Stimulated activated effector memory CD8-positive, alpha-beta T cell treated with anti-CD3 and anti-CD28 coated beads, Interleukin-12 subunit alpha, Interleukin-12 subunit beta, amount 100 ng/mL, for 72 hours (primary cell): ENCODE measurements at regions not wholly inside any gene's neighbourhood (a gene's known extent, or its start where the extent isn't known, plus 50 kb on each side); places are given as distances from the start of the nearest gene placed in this dataset.
A peak's percentile ranks its signal among the peaks of the same experiment; 100 is the strongest.

Experiments
- ATAC-seq: fragments of 150-1000 bp; cut with Tn5 transposase; 2 replicates; pipeline ENCODE4 v1.10.0; 2021
- DNase-seq, 2 donors: peaks; one replicate each; pipeline ENCODE4 v3.0.0; 2021 to 2022; ENCODE audit warnings: low spot score in 2 of 2
- H3K27ac Mint-ChIP-seq: one replicate; pipeline ENCODE4 v1.8.0; 2022; ENCODE audit warnings: mild to moderate bottlenecking, mixed read lengths
- H3K36me3 Mint-ChIP-seq: one replicate; pipeline ENCODE4 v1.8.0; 2022; ENCODE audit warnings: mild to moderate bottlenecking, mixed read lengths
- H3K4me1 Mint-ChIP-seq: one replicate; pipeline ENCODE4 v1.8.0; 2022; ENCODE audit warnings: mixed read lengths
- H3K4me3 Mint-ChIP-seq: one replicate; pipeline ENCODE4 v1.8.0; 2022; ENCODE audit warnings: mild to moderate bottlenecking, mixed read lengths
- H3K9me3 Mint-ChIP-seq: one replicate; pipeline ENCODE4 v1.8.0; 2022; ENCODE audit warnings: mixed read lengths

DNA sequence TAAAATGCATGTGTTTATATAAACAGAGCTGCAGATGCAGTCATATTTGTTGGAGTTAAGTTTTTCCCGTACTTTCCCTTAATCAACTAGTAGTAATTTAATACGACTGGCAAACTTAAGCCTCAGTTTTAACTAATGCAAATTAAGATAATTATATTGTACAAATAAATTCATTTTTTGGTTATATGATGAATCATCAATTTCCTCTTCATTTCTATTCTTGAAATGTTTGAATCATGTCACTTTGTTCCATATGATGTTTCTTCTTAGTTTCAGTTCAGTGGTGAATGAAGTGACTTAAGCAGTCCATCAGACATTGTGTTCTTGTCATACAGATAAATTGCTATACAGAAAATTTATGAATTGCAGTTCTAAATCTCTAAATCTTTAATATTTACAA is 1361.2 kb upstream of the EPHA6 start:
- Mint-ChIP-seq H3K9me3 (peaks cover 11% of the 10 kb centered on the region), H3K36me3 (no peaks in the 10 kb centered on the region)
- no peak for DNase-seq

DNA sequence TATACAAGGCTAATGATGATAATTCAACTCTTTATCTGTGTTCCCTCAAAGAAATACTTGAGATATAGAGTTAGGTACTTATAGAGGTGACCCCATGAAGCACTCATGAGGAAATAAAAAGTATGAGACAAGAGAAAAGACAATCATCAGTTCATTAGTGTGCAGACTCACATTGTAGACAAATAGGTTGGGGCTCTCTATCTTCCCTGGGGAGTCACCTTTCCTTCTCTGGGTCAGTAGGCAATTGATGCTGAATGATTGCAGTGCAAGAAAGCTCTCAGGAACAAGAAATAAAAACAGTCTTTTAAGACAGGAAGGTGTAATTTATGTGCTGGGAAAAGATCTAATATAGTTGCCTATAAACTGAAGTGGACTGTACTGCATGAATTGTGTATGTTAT is 1357.6 kb upstream of the EPHA6 start:
- Mint-ChIP-seq H3K27ac (no peak overlapping the region), H3K9me3 (peaks cover 15% of the 10 kb centered on the region), H3K4me1 (no peaks in the 10 kb centered on the region), H3K36me3 (no peaks in the 10 kb centered on the region), H3K4me3 (no peak overlapping the region)
- ATAC-seq, result no peak
- DNase-seq, result no peak

More for the DNA sequence above, 1361.2 kb upstream of the EPHA6 start:
- no peak overlapping the region for H3K4me3 Mint-ChIP-seq
- H3K27ac Mint-ChIP-seq, result no peak overlapping the region
- no peak for ATAC-seq
- no peaks in the 10 kb centered on the region for H3K4me1 Mint-ChIP-seq

DNA sequence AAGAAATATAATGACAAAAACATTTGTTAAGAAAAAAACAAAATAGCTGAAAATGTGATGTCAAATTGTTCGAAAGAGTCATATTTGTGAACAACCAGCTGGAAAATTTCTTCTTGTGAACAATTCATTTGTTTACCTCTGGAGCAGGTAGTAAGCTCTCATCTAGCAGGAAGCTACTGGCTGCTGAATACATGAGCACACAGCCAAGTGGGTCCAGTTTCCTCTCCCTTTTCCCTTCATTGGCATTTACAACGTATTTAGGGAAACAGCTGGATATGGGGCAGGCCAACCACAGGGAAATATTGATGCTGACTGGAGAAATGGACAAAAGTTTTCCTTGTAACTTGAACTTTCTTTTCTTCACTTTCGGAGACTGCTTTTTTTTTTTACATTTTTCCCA is 1354.7 kb upstream of the EPHA6 start:
- DNase-seq, result no peak
- ATAC-seq, result no peak
- Mint-ChIP-seq H3K27ac (no peak overlapping the region), H3K36me3 (no peaks in the 10 kb centered on the region), H3K9me3 (peaks cover 14% of the 10 kb centered on the region), H3K4me3 (no peak overlapping the region), H3K4me1 (no peaks in the 10 kb centered on the region)

DNA sequence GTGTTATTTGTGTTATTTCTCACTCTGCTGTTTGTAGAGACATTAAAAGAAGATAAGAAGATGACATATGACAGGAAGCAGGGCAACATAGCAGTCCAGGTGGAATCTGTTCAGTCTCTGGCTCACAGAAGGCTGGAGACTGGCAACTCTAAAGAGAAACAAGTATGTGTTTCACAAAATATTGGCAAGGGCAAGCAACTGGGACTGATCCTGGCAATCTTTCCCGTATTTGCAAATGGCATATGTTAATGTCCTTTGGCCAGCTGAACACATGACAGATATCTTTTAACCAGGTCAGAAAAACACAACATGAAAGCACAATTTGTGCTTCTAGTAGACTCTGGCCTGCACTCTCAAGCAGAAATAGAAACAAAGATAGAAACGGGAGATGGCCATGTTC is 1354.1 kb upstream of the EPHA6 start:
- DNase-seq, result no peak
- Mint-ChIP-seq H3K27ac (no peak overlapping the region), H3K4me1 (no peaks in the 10 kb centered on the region), H3K4me3 (no peak overlapping the region), H3K9me3 (peaks cover 15% of the 10 kb centered on the region), H3K36me3 (no peaks in the 10 kb centered on the region)
- ATAC-seq, result no peak

DNA sequence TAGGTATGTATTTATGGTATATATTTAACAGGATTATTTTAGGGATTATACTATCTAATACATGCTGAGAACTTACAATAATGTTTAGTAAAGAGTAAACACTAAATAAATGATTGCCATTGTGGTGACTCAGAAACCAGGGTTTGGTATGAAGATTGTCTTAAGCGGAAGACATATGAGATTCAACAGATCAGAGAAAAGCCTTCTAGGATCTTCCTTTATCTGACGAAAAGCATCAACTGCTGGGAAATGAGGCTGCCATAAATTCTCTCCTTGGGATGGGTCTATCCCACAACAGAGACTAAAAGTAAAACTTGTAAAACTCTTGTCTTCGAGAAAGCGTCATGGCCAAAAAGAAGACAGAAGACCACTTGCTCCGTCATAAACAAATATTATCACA is 1352.2 kb upstream of the EPHA6 start:
- Mint-ChIP-seq H3K36me3 (no peaks in the 10 kb centered on the region), H3K27ac (no peak overlapping the region), H3K4me1 (no peaks in the 10 kb centered on the region), H3K4me3 (no peak overlapping the region), H3K9me3 (peaks cover 15% of the 10 kb centered on the region)
- DNase-seq, result no peak
- ATAC-seq, result no peak

DNA sequence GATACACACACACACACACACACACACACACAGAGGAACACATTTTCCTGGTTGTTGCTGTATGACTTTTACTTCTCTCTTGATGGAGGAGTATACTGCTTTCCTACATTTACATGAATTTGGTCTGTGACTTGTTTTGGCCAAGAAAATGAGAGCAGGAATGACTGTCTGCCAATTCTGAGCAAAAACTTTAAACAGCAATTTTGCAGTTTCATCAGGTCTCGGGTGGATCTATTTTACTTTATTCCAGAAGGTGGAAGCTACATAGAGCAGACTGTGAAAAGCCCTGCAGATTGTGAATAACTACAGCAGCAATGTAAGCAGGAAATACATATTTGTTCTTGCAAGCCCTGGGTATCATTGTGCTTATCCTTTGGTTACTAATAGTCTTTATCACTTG is 1350.0 kb upstream of the EPHA6 start:
- no peak overlapping the region for H3K4me3 Mint-ChIP-seq
- H3K4me1 Mint-ChIP-seq, result no peaks in the 10 kb centered on the region
- ATAC-seq, result no peak
- DNase-seq, result no peak
- H3K9me3 Mint-ChIP-seq, result peaks cover 22% of the 10 kb centered on the region
- H3K27ac Mint-ChIP-seq, result no peak overlapping the region
- no peaks in the 10 kb centered on the region for H3K36me3 Mint-ChIP-seq

DNA sequence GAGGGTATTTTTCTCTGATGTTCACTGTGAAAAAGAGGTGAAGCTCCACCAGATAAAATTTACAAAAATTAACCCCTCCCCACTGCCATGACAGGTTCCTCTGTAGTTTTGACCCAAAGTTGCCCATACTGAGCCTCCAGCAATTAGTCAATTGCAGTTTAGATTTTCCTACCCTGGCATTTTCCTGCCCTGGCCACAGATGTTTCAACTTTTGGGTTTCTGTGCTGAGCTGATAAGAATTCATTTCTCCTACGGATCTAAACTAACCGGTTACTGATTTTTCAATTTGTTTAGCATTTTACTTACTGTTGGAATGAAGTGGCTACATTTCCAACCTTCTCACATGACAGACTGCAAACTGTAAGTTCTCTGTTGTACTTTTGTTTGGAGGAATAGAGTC is 1346.1 kb upstream of the EPHA6 start:
- H3K4me3 Mint-ChIP-seq, result no peak overlapping the region
- no peaks in the 10 kb centered on the region for H3K36me3 Mint-ChIP-seq
- H3K27ac Mint-ChIP-seq, result no peak overlapping the region
- peaks cover 15% of the 10 kb centered on the region for H3K9me3 Mint-ChIP-seq
- ATAC-seq, result no peak
- DNase-seq, result no peak
- H3K4me1 Mint-ChIP-seq, result no peaks in the 10 kb centered on the region

DNA sequence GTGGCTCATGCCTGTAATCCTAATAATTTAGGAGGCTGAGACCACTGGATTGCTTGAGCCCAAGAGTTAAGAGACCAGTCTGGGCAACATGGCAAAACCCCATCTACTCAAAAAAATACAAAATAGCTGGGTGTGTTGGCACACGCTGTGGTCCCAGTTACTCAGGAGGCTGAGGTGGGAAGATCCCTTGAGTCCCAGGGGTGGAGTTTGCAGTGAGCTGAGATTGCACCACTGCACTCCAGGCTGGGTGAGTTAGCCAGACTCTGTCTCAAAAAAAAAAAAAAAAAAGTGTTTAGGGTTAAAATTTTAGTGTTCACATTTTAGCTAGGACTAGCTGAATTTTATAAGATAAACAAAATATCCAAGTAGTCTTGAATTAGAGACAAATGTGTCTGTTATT is 1340.1 kb upstream of the EPHA6 start:
- no peak overlapping the region for H3K27ac Mint-ChIP-seq
- no peaks in the 10 kb centered on the region for H3K4me1 Mint-ChIP-seq
- peaks cover 7% of the 10 kb centered on the region for H3K9me3 Mint-ChIP-seq
- no peak overlapping the region for H3K4me3 Mint-ChIP-seq
- DNase-seq, result no peak
- no peak for ATAC-seq
- H3K36me3 Mint-ChIP-seq, result no peaks in the 10 kb centered on the region

DNA sequence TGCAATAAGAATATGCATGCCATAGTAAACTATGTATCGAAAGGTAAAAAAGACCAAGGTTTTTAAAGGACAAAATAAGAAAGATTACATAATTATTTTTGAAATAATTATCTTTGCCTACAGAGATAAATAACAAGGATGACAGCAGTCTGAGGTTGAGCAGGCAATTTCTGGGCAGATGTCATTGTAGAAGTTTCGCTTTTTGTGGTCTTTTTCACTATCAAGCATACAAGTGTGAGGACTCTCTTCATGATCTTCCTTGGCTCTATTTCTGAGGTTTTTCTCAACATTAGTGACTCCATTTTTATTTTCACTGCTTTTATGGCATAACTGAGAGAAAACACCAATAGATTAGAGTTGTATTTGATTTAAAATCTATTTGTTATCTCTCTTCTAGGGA is 1337.9 kb upstream of the EPHA6 start:
- DNase-seq (no peak), ATAC-seq (no peak)
- Mint-ChIP-seq H3K4me1 (no peaks in the 10 kb centered on the region), H3K36me3 (no peaks in the 10 kb centered on the region), H3K27ac (no peak overlapping the region), H3K9me3 (peaks cover 8% of the 10 kb centered on the region), H3K4me3 (no peak overlapping the region)

DNA sequence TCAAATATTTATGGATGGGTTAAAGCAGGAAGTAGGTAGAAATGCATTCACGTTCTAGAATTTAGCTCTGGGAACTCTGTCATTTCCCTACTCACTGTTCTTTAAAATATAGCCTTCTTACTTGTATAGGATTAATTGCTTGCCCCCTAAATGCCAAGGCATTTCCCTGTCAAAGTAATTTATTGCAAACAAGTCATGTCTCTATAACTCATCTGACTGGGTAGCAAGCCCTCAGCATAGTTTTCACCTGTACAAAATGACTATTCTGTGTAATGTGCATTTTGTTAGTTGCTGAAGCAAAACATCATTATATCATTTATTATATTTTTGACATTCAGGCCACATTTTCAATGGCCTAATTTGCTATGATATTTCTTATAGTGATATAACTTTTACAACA is 1308.2 kb upstream of the EPHA6 start:
- Mint-ChIP-seq H3K4me1 (no peaks in the 10 kb centered on the region), H3K9me3 (peaks cover 7% of the 10 kb centered on the region), H3K4me3 (no peak overlapping the region), H3K27ac (no peak overlapping the region), H3K36me3 (no peaks in the 10 kb centered on the region)
- ATAC-seq (no peak), DNase-seq (no peak)

DNA sequence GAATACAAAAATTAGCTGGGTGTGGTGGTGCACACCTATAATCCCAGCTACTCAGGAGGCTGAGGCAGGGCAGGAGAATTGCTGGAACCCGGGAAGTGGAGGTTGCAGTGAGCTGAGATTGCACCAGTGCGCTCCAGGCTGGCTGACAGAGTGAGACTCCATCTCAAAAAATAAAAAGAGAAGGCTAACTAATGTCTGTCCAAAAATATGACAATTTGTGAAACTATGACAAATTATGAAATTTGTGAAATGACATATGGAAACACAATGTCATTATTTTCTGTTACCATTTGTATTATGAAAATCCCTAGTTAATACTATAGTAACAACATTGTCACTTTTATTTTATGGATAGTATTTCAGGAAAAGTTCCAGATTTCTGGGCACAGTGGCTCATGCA is 1306.3 kb upstream of the EPHA6 start:
- Mint-ChIP-seq H3K4me3 (no peak overlapping the region), H3K27ac (no peak overlapping the region)
- ATAC-seq, result peak; percentile 11

DNA sequence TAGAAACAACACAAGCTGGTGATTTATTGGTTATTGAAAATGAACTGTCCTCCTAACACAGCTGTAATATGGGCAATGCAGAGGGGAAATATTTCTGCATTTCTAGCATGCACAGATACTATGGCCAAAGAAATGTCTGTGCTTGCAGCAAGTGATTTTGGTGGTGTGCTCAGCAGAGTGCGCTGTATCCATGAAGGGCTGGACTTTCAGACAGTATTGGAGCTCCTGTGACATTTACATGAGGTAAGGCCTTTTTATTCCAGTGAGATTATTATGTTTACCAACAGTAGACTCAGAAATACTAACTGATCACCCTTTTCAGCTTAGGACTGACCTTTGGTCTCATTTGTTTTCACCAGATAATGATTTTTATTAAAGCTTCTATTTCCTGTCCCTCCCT is 1302.6 kb upstream of the EPHA6 start:
- Mint-ChIP-seq H3K27ac (no peak overlapping the region), H3K9me3 (peaks cover 15% of the 10 kb centered on the region), H3K4me3 (no peak overlapping the region), H3K36me3 (no peaks in the 10 kb centered on the region), H3K4me1 (no peaks in the 10 kb centered on the region)
- DNase-seq (no peak), ATAC-seq (no peak)

More for the DNA sequence above, 1306.3 kb upstream of the EPHA6 start:
- H3K36me3 Mint-ChIP-seq, result no peaks in the 10 kb centered on the region
- no peak for DNase-seq
- H3K4me1 Mint-ChIP-seq, result no peaks in the 10 kb centered on the region
- H3K9me3 Mint-ChIP-seq, result peaks cover 12% of the 10 kb centered on the region

DNA sequence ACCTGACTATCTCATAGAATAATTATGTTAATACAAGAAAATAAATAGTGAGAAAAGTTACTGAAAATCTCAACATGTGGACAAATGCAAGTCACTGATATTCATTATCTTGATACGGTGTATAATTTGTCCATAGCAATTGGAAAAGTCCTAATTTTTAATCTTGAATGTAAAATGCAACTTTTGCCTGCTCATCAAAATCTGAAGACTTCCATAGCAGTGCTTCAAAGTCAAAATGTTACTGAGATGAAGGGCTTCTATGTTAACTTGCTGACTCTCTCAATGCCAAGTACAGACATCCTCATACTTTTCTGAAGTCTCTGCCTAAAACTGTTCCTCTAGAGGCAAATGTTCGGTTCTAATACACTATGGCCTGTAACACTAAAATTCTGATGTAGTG is 1300.1 kb upstream of the EPHA6 start:
- peaks cover 10% of the 10 kb centered on the region for H3K9me3 Mint-ChIP-seq
- DNase-seq (no peak), ATAC-seq (no peak)
- no peaks in the 10 kb centered on the region for H3K4me1 Mint-ChIP-seq
- H3K4me3 Mint-ChIP-seq, result no peak overlapping the region
- H3K27ac Mint-ChIP-seq, result no peak overlapping the region
- H3K36me3 Mint-ChIP-seq, result no peaks in the 10 kb centered on the region

DNA sequence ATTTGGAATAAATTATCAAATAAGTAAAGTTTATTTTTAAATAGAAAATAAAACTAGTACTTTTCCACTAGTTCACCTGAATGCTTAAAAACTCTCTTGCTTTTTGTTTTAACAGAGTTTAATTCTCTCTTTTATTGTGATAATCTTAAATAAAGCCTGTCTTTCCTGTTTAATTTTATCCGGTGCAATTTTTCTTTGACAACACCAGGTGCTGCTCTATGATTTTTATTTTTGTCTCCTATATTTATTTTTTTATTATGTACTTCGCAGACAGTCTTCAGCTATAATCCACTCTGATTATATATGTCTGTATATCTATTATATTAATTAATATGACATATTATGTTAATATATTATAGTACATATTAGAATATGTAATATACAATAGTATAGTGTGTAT is 1293.0 kb upstream of the EPHA6 start:
- no peak overlapping the region for H3K27ac Mint-ChIP-seq
- no peak overlapping the region for H3K4me3 Mint-ChIP-seq
- H3K36me3 Mint-ChIP-seq, result no peaks in the 10 kb centered on the region
- H3K4me1 Mint-ChIP-seq, result no peaks in the 10 kb centered on the region
- no peaks in the 10 kb centered on the region for H3K9me3 Mint-ChIP-seq
- DNase-seq (no peak), ATAC-seq (no peak)

DNA sequence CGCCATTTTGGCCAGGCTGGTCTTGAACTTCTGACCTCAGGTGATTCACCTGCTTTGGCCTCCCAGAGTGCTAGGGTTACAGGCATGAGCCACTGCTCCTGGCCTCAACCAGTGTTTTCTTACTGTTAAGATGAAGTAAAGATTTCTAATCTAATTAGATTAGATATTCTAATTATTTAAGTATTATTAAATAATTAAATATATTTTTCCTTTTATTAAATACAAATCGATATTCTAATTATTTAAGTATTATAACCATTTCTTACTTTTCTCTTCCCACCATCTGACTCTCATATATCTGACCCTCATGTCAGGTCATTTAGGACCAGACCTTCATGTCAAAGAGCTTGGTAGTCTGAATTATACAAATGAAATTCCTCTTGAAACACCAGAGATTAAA is 1291.9 kb upstream of the EPHA6 start:
- ATAC-seq (no peak), DNase-seq (no peak)
- H3K4me1 Mint-ChIP-seq, result no peaks in the 10 kb centered on the region
- no peak overlapping the region for H3K27ac Mint-ChIP-seq
- peaks cover 3% of the 10 kb centered on the region for H3K9me3 Mint-ChIP-seq
- no peak overlapping the region for H3K4me3 Mint-ChIP-seq
- H3K36me3 Mint-ChIP-seq, result no peaks in the 10 kb centered on the region

DNA sequence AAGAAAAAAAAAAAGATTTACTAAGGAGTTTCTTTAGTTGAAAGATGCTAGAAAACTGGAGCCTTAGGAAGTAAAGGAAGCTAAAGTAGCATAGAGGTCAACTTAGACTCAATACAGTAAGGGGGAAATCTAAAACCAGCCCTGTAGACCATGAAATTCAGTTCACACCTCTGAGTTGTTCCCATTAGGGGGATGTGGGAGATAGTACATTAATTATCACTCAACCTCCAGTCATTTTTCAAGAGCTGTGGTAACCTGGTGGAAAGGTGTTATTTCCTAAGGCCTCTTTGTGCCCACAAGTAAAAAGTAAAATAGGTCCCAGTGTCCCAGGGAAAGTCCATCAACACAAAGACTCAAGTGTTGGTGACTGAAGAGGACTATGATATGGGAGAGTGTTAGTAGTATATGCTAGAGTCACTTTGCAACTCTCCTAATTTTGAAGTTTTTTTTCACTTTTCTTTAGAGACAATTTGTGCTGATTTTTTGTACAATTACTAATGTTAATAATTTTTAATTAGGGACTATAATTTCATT is 1274.4 kb upstream of the EPHA6 start:
- ATAC-seq, result no peak
- Mint-ChIP-seq H3K36me3 (no peaks in the 10 kb centered on the region), H3K4me1 (no peaks in the 10 kb centered on the region)

DNA sequence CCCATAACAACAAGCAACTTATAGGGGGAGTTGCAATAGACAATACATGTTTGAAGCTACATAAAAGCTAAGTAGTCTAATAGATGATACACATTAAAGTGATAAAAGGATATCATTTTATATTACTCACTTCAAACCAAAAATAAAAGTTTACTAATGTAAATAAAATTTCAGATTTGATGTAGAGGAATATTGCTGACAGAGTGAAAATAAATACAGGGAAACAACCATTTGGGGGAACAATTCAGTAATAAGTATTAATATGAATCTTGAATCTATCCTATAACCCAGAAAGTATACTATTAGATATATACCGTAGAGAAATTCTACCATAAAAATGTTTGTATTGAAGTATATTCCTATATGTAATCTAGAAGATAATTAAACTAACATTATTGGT is 1248.9 kb upstream of the EPHA6 start:
- no peak overlapping the region for H3K27ac Mint-ChIP-seq
- ATAC-seq, result no peak
- peaks cover 7% of the 10 kb centered on the region for H3K9me3 Mint-ChIP-seq
- DNase-seq, result no peak
- no peak overlapping the region for H3K4me3 Mint-ChIP-seq
- no peaks in the 10 kb centered on the region for H3K36me3 Mint-ChIP-seq
- no peaks in the 10 kb centered on the region for H3K4me1 Mint-ChIP-seq

More for the DNA sequence above, 1274.4 kb upstream of the EPHA6 start:
- peaks cover 5% of the 10 kb centered on the region for H3K9me3 Mint-ChIP-seq
- H3K4me3 Mint-ChIP-seq, result no peak overlapping the region
- H3K27ac Mint-ChIP-seq, result no peak overlapping the region
- no peak for DNase-seq
